OCI-LY1 (cell line): ENCODE measurements at regions not wholly inside any gene's neighbourhood (a gene's known extent, or its start where the extent isn't known, plus 50 kb on each side); places are given as distances from the start of the nearest gene placed in this dataset.

Source experiments
- EZH2 ChIP-seq: fragments of 200-600 bp; sonication (generic), shearing (Covaris generic); IDR thresholded peaks from 2 replicates; pipeline ENCODE4 v1.8.0; 2017; ENCODE audit warnings: borderline replicate concordance, mixed run types, mild to moderate bottlenecking, antibody characterized with exemption, low read length, moderate library complexity, mixed read lengths
- TF ChIP-seq, protein P1 (sequence below): fragments of 200-600 bp; sonication (generic), shearing (Covaris generic); IDR thresholded peaks from 2 replicates; pipeline ENCODE4 v1.5.1; 2017; ENCODE audit warnings: mild to moderate bottlenecking, antibody characterized with exemption, low read length, moderate library complexity, mixed read lengths

DNA sequence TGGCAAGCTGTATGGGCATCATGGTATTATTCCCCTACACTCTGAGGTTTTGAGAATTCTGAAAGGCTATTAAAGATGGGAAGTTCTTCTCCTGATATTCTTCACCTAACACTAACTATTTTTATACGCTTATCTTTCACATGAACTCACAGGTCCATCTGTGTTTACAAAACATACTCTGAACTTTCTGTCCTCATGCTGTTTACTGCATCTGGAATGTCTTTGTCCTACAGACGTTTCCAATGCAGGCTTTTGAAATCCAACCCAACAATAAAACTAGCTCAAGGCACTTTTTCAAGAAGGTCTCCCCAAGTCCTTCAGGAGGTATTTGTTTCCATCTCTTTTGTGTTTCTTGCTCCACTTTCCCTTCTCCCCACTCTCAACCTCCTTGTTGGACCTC, 60.5 kb upstream of the MLIP start:
- TF ChIP-seq, protein P1, sequence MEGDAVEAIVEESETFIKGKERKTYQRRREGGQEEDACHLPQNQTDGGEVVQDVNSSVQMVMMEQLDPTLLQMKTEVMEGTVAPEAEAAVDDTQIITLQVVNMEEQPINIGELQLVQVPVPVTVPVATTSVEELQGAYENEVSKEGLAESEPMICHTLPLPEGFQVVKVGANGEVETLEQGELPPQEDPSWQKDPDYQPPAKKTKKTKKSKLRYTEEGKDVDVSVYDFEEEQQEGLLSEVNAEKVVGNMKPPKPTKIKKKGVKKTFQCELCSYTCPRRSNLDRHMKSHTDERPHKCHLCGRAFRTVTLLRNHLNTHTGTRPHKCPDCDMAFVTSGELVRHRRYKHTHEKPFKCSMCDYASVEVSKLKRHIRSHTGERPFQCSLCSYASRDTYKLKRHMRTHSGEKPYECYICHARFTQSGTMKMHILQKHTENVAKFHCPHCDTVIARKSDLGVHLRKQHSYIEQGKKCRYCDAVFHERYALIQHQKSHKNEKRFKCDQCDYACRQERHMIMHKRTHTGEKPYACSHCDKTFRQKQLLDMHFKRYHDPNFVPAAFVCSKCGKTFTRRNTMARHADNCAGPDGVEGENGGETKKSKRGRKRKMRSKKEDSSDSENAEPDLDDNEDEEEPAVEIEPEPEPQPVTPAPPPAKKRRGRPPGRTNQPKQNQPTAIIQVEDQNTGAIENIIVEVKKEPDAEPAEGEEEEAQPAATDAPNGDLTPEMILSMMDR: no peak
- no peak for TF ChIP-seq EZH2
